Panc1 (cell line): ENCODE measurements at regions not wholly inside any gene's neighbourhood (a gene's known extent, or its start where the extent isn't known, plus 50 kb on each side); places are given as distances from the start of the nearest gene placed in this dataset.

Experiments used
- ATAC-seq: fragments of 200-7000 bp; cut with Tn5 transposase; 2 replicates; pipeline ENCODE4 v1.9.1; 2020; ENCODE audit warnings: mild to moderate bottlenecking, moderate library complexity
- BruUV-seq: library from RNA; stranded (reverse); fragments of 400-500 nt; replicated peaks from 2 replicates; lab custom pipeline; 2021; lab: Mats Ljungman, UMichigan
- CTCF ChIA-PET: fragments of 300-600 bp; sonication (Branson Sonifier 250); formaldehyde crosslinking; loops from one replicate; lab custom pipeline; 2022; ENCODE audit warnings: antibody characterized with exemption; lab: Charles Lee
- POLR2A ChIA-PET: fragments of 300-600 bp; sonication (Branson Sonifier 250); formaldehyde crosslinking; loops from one replicate; lab custom pipeline; 2022; ENCODE audit warnings: antibody characterized with exemption; lab: Charles Lee
- DNase-seq: peaks from one replicate; pipeline ENCODE4 v3.0.0-alpha.2; 2010; ENCODE audit warnings: low read depth, low spot score
- H3K27ac ChIP-seq: 2 replicates; pipeline ENCODE4 v1.5.1; 2011; ENCODE audit warnings: mild to moderate bottlenecking, low read length, inconsistent platforms
- H3K27me3 ChIP-seq: fragments of 200-500 bp; sonication (Bioruptor generic); 2 replicates; pipeline ENCODE4 v1.6.0; 2014; ENCODE audit warnings: low read length, inconsistent platforms; ENCODE audit not compliant: control insufficient read depth, insufficient read depth
- H3K36me3 ChIP-seq: fragments of 200-500 bp; sonication (Bioruptor generic); 2 replicates; pipeline ENCODE4 v1.5.1; 2014; ENCODE audit warnings: inconsistent platforms, mild to moderate bottlenecking, low read length, moderate library complexity; ENCODE audit not compliant: control insufficient read depth, insufficient read depth
- H3K4me1 ChIP-seq: 2 replicates; pipeline ENCODE4 v1.5.1; 2011; ENCODE audit warnings: inconsistent platforms, mild to moderate bottlenecking, low read length, moderate library complexity; ENCODE audit not compliant: control insufficient read depth, insufficient read depth
- H3K4me3 ChIP-seq, 2 experiments: 2 replicates each; pipeline ENCODE4 v1.5.1; 2011 to 2012; ENCODE audit warnings: low read depth in 2 of 2, low read length in 2 of 2, mild to moderate bottlenecking in 2 of 2, inconsistent platforms in 1 of 2, moderate library complexity in 1 of 2
- H3K9me3 ChIP-seq: fragments of 200-500 bp; sonication (Bioruptor generic); 2 replicates; pipeline ENCODE4 v1.5.1; 2014; ENCODE audit warnings: low read depth, mild to moderate bottlenecking, inconsistent platforms, low read length, moderate library complexity; ENCODE audit not compliant: control insufficient read depth, insufficient read depth
- POLR2AphosphoS5 ChIP-seq: IDR thresholded peaks from 2 replicates; pipeline ENCODE4 v1.6.1; 2012; ENCODE audit warnings: mild to moderate bottlenecking, low read depth, low read length, moderate library complexity
- SIN3A ChIP-seq: IDR thresholded peaks from 2 replicates; pipeline ENCODE4 v1.6.1; 2012; ENCODE audit warnings: low read depth, mild to moderate bottlenecking, low read length, moderate library complexity, borderline replicate concordance; ENCODE audit not compliant: insufficient read depth
- TCF7L2 ChIP-seq: IDR thresholded peaks from 2 replicates; pipeline ENCODE4 v1.6.1; 2011; ENCODE audit warnings: mild to moderate bottlenecking, low read depth, low read length, inconsistent platforms
- in situ Hi-C: cut with HindIII; loops from 2 replicates; pipeline ENCODE4 v1.10.0; 2016; ENCODE audit warnings: low sequenced_read_pairs, low pct_unique_long_range_greater_than_20kb
- intact Hi-C: fragments of 100-400 bp; cut with micrococcal nuclease; formaldehyde crosslinking; loops from one replicate; pipeline ENCODE4 v1.10.0; 2022; ENCODE audit not compliant: unreplicated experiment
- TF ChIP-seq, protein P1 (sequence below), 2 experiments: IDR thresholded peaks; 2 replicates each; pipeline ENCODE4 v1.6.1; 2011 to 2012; ENCODE audit warnings: low read depth in 2 of 2, control low read depth in 1 of 2, low read length in 1 of 2, mild to moderate bottlenecking in 1 of 2, moderate library complexity in 1 of 2; ENCODE audit not compliant: insufficient read depth in 1 of 2
- TF ChIP-seq, protein P2 (sequence below): fragments of 450-650 bp; IDR thresholded peaks from 2 replicates; pipeline ENCODE4 v1.5.1; 2017; ENCODE audit warnings: mild to moderate bottlenecking

DNA sequence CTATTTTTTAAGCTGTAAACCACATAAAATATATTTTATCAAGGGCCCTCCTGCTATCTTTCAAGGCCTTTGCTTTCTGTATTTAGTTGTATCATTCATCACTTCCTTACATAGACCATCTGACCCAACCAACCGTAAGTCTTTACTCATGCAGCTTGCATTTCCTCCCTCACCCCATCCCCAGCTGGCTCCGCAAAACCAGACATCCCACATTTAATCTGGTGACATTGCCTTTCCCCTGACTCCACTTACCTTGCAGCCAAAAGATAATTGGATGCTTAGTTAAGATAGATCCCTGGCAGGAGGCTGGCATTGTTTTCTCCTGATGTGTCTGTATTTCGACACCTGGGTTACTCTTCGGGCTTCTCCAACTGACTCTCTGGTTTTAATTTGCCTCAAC is 183.7 kb upstream of the LDB2 start:
- no peak for ATAC-seq
- DNase-seq = no peak
- Histone ChIP-seq H3K9me3 (no peaks in the 10 kb centered on the region), H3K4me3 (no peak overlapping the region), H3K27me3 (no peaks in the 10 kb centered on the region), H3K36me3 (no peaks in the 10 kb centered on the region), H3K27ac (no peak overlapping the region), H3K4me1 (no peaks in the 10 kb centered on the region)
- in situ Hi-C loops = no loop called here
- intact Hi-C loops = no loop called here
- no TSS peak for BruUV-seq
- ChIA-PET POLR2A (no interaction called here), CTCF (no interaction called here)
- TF ChIP-seq TCF7L2 (no peak), POLR2AphosphoS5 (no peak), SIN3A (no peak)
- TF ChIP-seq, protein P1, sequence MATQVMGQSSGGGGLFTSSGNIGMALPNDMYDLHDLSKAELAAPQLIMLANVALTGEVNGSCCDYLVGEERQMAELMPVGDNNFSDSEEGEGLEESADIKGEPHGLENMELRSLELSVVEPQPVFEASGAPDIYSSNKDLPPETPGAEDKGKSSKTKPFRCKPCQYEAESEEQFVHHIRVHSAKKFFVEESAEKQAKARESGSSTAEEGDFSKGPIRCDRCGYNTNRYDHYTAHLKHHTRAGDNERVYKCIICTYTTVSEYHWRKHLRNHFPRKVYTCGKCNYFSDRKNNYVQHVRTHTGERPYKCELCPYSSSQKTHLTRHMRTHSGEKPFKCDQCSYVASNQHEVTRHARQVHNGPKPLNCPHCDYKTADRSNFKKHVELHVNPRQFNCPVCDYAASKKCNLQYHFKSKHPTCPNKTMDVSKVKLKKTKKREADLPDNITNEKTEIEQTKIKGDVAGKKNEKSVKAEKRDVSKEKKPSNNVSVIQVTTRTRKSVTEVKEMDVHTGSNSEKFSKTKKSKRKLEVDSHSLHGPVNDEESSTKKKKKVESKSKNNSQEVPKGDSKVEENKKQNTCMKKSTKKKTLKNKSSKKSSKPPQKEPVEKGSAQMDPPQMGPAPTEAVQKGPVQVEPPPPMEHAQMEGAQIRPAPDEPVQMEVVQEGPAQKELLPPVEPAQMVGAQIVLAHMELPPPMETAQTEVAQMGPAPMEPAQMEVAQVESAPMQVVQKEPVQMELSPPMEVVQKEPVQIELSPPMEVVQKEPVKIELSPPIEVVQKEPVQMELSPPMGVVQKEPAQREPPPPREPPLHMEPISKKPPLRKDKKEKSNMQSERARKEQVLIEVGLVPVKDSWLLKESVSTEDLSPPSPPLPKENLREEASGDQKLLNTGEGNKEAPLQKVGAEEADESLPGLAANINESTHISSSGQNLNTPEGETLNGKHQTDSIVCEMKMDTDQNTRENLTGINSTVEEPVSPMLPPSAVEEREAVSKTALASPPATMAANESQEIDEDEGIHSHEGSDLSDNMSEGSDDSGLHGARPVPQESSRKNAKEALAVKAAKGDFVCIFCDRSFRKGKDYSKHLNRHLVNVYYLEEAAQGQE (IDR thresholded peaks at IDR 0.05; ENCODE audit: insufficient read depth in 1 of 2, low read depth in 2 of 2, low read length in 1 of 2) = no peak
- TF ChIP-seq, protein P2, sequence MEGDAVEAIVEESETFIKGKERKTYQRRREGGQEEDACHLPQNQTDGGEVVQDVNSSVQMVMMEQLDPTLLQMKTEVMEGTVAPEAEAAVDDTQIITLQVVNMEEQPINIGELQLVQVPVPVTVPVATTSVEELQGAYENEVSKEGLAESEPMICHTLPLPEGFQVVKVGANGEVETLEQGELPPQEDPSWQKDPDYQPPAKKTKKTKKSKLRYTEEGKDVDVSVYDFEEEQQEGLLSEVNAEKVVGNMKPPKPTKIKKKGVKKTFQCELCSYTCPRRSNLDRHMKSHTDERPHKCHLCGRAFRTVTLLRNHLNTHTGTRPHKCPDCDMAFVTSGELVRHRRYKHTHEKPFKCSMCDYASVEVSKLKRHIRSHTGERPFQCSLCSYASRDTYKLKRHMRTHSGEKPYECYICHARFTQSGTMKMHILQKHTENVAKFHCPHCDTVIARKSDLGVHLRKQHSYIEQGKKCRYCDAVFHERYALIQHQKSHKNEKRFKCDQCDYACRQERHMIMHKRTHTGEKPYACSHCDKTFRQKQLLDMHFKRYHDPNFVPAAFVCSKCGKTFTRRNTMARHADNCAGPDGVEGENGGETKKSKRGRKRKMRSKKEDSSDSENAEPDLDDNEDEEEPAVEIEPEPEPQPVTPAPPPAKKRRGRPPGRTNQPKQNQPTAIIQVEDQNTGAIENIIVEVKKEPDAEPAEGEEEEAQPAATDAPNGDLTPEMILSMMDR = no peak

DNA sequence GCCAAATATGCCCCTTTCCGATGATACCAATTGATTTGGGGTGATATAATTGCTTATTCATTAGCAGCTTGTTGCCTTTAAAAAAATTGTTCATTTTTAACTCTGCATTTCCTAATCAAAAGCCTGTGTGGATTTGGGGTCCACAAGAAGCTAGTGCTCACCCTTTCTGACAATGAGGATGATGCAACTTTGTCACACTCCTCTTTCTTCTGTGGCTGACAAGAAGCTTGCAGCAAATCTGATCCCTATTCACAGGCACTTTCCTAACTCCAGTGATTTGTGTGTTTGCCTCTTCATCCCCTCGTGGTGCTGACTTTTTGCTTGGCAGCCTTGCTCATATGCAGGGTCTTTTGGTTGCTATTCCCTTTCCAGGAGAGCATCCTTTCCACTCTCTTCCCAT is 182.7 kb upstream of the LDB2 start:
- no peaks in the 10 kb centered on the region for H3K27me3 ChIP-seq
- ATAC-seq (no peak), DNase-seq (no peak)
- no peaks in the 10 kb centered on the region for H3K36me3 ChIP-seq
- intact Hi-C loops (no loop called here), in situ Hi-C loops (no loop called here)
- TF ChIP-seq TCF7L2 = no peak
- H3K4me1 ChIP-seq = no peaks in the 10 kb centered on the region
- POLR2A ChIA-PET = no interaction called here
- no peaks in the 10 kb centered on the region for H3K9me3 ChIP-seq
- H3K4me3 ChIP-seq = no peak overlapping the region
- CTCF ChIA-PET = interaction anchor here (0.7 kb wide), 1 partner anchor 33 kb away, joined by 3 read pairs; no protein-coding TSS in a partner anchor
- H3K27ac ChIP-seq = no peak overlapping the region
- no TSS peak for BruUV-seq

DNA sequence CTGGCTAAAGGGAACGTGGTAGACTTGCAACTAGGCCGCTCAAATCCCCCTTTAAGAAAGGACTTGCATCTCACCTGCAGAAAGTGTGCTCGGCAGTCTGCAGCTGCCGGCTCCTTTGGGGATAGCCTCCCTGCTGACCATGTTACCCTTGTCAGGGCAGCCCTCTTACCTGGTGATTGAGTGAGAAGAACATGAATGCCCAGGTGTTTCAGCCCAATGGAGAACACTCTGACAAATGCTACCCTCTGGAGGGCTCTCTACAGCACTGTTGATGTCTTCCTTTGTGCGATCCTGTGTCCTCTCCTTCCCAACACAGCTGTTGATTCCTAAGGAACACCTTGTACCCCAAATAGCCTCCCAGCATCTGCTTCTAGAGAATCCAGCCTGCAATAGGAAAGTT is 178.7 kb upstream of the LDB2 start:
- ATAC-seq (no peak), DNase-seq (no peak)
- TF ChIP-seq POLR2AphosphoS5 (no peak), TCF7L2 (no peak), SIN3A (no peak)
- TF ChIP-seq, protein P1 (IDR thresholded peaks at IDR 0.05; ENCODE audit: insufficient read depth in 1 of 2, low read depth in 2 of 2, low read length in 1 of 2) = no peak
- TF ChIP-seq, protein P2 = no peak
- no peaks in the 10 kb centered on the region for H3K4me1 ChIP-seq
- H3K27me3 ChIP-seq = no peaks in the 10 kb centered on the region
- POLR2A ChIA-PET = no interaction called here
- no peaks in the 10 kb centered on the region for H3K9me3 ChIP-seq
- CTCF ChIA-PET = no interaction called here
- intact Hi-C loops (no loop called here), in situ Hi-C loops (no loop called here)
- H3K36me3 ChIP-seq = no peaks in the 10 kb centered on the region
- no peak overlapping the region for H3K27ac ChIP-seq
- no peak overlapping the region for H3K4me3 ChIP-seq
- BruUV-seq = no TSS peak
